GM12892 (cell line): ENCODE measurements at regions not wholly inside any gene's neighbourhood (a gene's known extent, or its start where the extent isn't known, plus 50 kb on each side); places are given as distances from the start of the nearest gene placed in this dataset.

Experiments
- DNase-seq: peaks from one replicate; pipeline ENCODE4 v3.0.0; 2011; ENCODE audit not compliant: insufficient read length
- FAIRE-seq: peaks from 2 replicates; lab custom pipeline; 2011; peaks lifted over from hg19 to GRCh38; lab: Jason Lieb, UNC
- POLR2A ChIP-seq: IDR thresholded peaks from 2 replicates; pipeline ENCODE4 v1.6.1; 2011; ENCODE audit warnings: low read depth, low read length, control low read depth
- POLR2AphosphoS5 ChIP-seq: IDR thresholded peaks from 2 replicates; pipeline ENCODE4 v1.6.1; 2011; ENCODE audit warnings: low read depth, low read length, control low read depth
- TAF1 ChIP-seq: IDR thresholded peaks from 2 replicates; pipeline ENCODE4 v1.6.1; 2011; ENCODE audit warnings: low read depth, mild to moderate bottlenecking, control low read depth, low read length, borderline replicate concordance

DNA sequence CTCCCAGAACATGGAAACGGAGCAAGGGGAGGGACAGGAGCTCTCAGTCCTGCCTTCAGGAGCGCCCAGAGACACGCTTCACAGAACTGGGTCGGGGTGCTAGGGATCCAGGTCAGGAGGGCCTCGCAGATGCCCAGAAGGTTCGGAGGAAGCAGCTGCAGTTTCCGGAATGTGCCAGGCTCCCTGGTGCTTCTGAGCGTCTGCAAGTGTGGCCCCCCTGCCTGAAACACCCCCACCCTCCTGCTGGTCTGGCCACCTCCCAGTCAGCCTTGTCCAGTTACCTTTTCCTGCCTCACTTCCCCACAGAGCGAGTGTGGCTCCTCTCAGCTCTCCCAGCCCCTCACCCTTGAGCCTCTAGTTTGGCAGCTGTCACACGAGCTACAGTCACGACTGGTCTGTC, 88.3 kb upstream of the TAF1B start:
- DNase-seq = no peak
- FAIRE-seq = no peak
- no peak for TF ChIP-seq POLR2A
- no peak for TF ChIP-seq POLR2AphosphoS5
- no peak for TF ChIP-seq TAF1

DNA sequence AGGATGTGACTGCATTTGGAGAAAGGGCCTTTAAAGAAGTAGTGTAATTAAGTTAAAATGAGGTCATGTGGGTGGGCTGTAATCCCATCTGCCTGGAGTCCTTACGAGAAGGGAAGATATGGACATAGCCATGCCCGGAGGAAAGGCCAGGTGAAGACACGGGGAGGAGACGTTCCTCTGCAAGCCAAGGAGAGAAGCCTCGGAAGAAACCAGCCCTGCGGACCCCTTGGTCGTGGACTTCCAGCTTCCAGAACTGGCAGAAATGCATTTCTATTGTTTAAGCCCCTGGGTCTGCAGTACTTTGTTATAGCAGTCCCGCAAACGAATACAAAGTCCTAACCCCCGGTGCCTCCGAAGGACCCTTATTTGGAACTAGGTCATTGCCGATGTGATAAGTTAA, 87.6 kb upstream of the TAF1B start:
- FAIRE-seq (no peak), DNase-seq (no peak)
- TF ChIP-seq TAF1 (no peak), POLR2A (no peak), POLR2AphosphoS5 (no peak)

DNA sequence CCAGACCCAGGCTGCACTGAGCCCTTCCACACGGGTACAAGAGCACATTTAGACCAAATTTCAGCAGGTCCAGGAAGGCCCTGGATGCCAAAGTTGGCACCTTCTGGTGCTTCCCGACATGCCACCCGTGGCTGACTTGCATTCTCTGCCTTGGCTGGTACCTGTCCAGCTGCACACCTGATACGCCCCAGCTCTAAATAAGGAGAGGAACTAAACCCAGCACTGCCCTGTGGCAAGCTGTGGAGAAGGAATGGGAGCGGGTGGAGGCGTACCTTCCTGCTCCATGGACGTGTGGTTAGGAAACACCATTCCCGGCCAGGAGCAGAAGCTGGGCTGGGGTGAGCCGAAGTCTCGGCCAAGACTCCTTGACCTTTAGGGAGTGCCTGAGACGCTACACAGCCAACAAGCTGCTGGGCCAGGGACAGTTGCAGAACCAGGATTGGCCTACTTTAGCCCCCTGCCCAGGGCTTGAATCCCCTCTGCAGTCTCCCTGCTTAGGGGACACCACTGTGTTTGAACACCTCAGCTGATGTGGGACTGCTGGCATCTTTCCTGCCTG, 86.5 kb upstream of the TAF1B start:
- TF ChIP-seq POLR2AphosphoS5 (no peak), POLR2A (no peak), TAF1 (no peak)
- no peak for DNase-seq
- no peak for FAIRE-seq

DNA sequence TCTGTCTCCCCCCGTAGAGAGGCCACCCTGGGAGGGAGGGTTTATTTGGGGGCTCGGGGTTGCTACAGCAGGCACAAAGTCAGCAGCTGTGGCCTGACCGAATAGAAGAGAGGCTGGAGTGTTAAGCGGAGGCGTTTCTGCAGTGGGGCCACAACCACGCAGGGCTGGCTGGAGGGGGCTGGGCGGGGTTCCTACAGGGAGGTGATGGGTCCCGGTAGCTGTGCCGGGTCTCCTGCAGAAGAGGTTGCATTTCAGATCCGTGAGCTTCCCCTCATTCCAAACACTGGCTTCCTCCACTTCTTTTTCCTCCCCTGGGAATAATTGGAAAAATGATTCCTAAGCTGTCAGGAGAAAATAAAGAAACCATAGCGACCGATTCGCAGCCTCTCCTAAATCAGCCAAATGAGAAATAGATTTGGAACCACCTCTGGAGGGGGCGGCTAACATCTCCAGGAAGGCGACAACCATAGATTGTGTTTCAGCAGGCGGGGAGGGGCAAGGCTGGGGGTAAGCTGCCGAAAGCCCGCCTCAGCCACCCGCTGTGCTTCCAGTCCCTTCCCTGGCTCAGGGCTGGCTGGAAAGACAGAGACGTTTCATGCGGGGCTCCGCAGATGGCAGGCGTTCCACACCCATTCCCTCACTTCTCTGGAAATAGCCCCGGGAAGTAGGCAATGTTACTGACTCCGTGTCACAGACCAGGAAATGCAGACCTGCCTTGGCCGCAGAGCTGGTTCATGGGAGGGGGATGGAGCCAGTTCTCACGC, 85.6 kb upstream of the TAF1B start:
- TF ChIP-seq TAF1 (no peak), POLR2A (no peak), POLR2AphosphoS5 (no peak)
- FAIRE-seq = no peak
- DNase-seq = no peak

DNA sequence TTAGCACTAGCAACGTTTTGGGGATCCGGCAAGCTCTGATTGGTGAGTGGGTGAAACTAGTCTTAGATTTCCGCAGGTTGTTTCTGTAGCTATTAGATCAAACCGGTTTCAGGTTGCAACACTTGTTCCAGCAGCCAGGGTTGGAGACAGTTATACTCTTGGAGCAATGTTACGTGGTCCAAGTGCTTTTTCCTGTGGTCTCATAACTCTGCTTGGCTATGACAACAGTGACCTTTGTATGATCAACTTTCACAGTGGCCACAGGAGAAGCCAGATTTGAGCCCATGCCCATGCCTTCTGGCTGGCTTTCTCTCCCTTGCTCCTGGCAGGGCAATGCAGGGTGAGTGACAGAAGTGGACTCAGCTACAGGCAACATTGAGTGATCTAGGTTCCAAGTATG, 84.5 kb upstream of the TAF1B start:
- no peak for FAIRE-seq
- TF ChIP-seq POLR2AphosphoS5 (no peak), TAF1 (no peak), POLR2A (no peak)
- no peak for DNase-seq

DNA sequence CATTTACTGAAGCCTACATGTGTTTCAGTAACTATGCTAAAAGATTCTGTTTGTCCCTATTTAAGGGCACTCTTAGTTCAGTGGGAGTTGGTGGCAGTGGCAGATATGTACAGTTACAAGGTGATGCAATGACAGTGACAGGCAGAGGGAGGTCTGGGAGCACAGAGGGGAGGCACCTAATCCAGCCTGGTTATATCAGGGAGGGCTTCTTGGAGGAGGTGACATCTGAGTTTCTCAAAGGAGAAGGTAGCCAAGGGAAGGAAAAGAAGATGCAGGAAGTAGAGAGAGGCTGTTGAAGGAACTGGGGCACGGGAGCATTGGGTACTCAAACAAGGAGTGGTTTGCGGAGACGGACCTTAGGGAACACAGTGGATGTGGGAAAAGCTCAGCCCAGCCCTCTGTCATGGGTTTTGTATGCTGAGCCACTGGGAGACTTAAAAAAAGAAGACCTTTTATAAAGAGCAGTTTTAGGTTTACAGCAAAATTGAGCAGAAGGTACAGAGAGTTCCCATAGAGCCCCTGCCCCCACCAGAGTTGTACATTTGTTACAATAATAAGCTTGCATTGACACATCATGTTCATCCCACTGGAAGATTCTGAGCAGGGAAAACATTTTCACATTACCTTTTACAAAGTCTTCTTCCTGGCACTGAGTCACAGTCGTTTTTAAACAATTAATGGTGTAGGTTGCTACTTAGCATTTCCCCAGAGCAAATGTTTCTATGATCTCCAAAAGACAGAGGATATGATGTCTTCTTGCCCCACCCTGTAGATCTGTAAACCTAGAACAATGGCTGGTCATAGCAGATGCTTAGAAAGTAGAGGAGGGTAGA, 83.0 kb upstream of the TAF1B start:
- FAIRE-seq (no peak), DNase-seq (no peak)
- TF ChIP-seq TAF1 (no peak), POLR2AphosphoS5 (no peak), POLR2A (no peak)

DNA sequence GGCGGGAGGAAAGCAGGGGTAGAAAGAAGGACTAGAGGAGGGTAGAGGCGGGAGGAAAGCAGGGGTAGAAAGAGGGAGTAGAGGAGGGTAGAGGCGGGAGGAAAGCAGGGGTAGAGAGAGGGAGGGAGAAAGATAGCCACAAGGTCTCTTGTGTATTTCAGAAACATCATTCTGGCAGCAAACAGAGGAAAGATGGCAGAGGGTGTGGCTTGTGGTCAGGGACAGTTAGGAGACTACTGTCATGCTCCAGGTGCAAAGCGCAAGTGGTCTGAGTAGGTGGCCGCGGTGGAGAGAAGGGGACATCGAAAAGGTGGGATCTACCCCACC, 82.4 kb upstream of the TAF1B start:
- FAIRE-seq = no peak
- TF ChIP-seq TAF1 = no peak
- no peak for TF ChIP-seq POLR2AphosphoS5
- no peak for TF ChIP-seq POLR2A
- DNase-seq = no peak

DNA sequence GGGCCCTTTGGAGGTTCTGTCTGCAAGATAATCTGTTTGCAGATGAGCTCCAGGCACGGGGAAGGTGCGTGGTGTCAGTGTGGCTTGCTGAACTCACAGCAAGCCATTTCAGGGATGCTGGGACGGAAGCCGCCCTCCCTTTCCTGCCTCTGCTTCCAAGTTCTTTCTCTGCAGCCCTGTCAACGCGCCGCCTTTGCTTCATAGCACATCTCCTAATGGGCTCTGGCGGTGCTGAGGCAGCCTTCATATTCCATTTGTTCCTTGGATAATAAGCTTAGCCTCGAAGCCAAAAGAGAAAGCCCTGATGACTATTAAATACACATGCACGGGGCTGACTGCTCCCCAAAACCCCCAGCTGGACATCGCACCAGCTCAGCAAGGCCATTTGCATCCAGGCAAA, 81.7 kb upstream of the TAF1B start:
- FAIRE-seq = no peak
- no peak for DNase-seq
- TF ChIP-seq POLR2AphosphoS5 = no peak
- no peak for TF ChIP-seq POLR2A
- no peak for TF ChIP-seq TAF1

DNA sequence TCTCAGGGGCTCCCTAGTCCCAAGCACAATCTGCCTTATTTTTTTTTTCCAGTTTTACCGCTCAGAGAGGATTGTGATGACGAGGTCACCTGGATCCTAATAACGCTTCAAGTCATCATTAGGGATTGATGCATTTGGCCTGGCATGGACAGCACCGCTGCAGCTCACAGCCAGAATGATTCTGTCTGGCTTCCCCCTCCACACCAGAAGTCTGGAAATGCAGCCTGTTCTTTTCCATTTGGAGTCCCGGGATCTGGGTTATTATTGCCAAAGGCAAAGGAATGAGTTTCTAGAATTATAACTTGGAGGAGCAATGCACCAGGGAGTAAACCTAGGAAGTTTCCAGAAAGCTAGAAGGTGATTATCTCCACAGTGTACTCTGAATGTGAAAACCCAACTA, 81.1 kb upstream of the TAF1B start:
- DNase-seq (no peak), FAIRE-seq (no peak)
- TF ChIP-seq POLR2AphosphoS5 = no peak
- TF ChIP-seq POLR2A = no peak
- TF ChIP-seq TAF1 = no peak

DNA sequence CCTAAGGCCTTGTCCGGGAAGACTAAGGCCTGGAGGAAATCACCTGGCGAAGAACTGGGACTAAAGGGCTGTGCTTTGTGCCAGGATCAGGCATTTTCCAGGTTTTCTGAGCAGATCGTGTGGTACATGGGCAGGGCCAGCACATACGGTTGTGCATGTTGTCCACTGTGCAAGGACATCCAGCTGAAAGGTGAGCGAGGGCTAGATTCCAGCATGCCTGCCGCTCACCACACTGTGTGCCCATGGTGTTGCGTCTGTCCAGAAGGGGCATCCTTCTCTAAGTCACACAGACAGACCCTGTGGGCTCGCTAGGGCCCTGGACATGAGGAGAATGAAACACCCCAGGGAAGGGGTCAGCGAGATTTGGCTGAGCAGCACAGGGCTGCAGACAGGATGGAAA, 80.3 kb upstream of the TAF1B start:
- DNase-seq = no peak
- TF ChIP-seq TAF1 (no peak), POLR2A (no peak), POLR2AphosphoS5 (no peak)
- FAIRE-seq = no peak

DNA sequence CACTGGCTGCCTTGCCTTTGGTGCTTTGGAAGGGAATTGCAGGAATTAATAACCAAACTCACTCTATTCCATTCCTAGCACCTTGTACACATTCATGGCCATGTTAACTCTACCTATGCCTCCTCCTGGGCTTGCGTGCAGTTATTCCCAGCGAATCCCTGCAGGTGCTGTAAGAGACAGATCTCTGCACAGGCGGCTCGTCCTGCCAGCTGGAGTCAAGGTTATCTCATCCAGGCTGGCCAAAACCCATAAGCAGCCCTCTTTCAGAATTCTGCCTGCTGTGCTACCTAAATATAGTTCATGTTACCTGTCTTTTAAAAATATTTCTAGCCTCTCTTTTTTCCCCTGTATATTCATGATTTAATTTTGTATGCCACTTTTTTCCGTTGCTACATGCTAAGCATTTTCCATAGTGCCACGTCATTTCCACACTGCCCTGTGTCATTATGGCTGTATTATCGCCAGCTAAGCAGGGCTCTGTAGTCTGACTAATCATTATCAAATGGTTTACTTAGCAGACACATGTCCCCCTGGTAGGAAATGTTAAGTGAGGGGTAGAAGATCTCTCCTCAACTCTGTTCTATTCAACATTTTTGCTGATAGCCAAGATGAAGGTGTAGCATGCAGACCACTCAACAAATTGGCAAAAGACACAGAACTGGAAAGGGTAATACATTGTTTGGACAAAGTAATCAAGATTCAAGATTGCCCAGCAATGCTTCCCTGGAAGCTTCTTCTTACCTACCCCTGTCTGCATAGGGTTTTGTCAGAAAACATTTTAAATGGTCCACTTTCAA, 79.7 kb upstream of the TAF1B start:
- FAIRE-seq (no peak), DNase-seq (no peak)
- TF ChIP-seq POLR2AphosphoS5 (no peak), POLR2A (no peak), TAF1 (no peak)

DNA sequence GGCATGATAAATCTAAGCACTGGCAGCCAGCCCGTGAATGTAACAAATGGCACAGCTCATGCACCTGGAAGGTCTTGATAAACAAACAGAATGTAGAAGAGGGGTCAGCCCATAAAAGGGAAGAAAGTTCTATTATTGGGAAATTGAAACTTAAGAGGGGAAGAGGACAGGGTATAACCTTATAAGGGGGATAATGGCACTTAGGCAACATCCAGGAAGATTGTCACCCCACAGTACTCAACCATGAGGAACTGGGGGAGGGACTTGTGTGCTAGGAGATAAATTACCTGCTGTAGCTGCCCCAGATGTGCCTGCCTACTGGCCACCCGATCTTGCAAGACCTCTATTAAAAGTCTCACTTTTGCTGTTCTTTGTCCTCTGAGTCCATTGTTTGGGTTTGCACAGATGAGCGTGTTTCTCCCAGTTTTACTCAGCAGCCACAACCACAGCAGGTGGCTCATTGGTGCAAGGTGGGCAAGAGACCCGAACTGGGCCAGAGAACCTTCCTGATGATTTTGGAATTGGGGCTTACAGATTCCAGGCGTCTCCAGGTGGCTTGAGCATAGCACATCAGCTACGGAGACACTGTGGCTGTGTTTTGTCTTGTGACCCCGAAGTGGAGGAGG, 79.0 kb upstream of the TAF1B start:
- DNase-seq (no peak), FAIRE-seq (peak; percentile 77)
- TF ChIP-seq TAF1 (no peak), POLR2AphosphoS5 (no peak), POLR2A (no peak)
